CD4-positive, alpha-beta T cell treated with Interleukin-15 for 1 hour (primary cell): ENCODE measurements at regions not wholly inside any gene's neighbourhood (a gene's known extent, or its start where the extent isn't known, plus 50 kb on each side); places are given as distances from the start of the nearest gene placed in this dataset.

Source experiments
- DNase-seq: peaks from one replicate; pipeline ENCODE4 v3.0.0-alpha.2; 2020

GRCh38 chr19:31119951-31120690, 229.1 kb downstream of the TSHZ3 start:
- DNase-seq = no peak

GRCh38 chr19:31118986-31119385, 230.2 kb downstream of the TSHZ3 start:
- no peak for DNase-seq

GRCh38 chr19:31118287-31118955, 230.8 kb downstream of the TSHZ3 start:
- no peak for DNase-seq

- no peak for DNase-seq
Observed at GRCh38 chr19:31114585-31114984, 234.7 kb downstream of the TSHZ3 start.

GRCh38 chr19:31113293-31113692, 235.9 kb downstream of the TSHZ3 start:
- DNase-seq = no peak

- DNase-seq = no peak
Observed at GRCh38 chr19:31112158-31112557, 237.1 kb downstream of the TSHZ3 start.

- DNase-seq = no peak
Observed at GRCh38 chr19:31111741-31112140, 237.5 kb downstream of the TSHZ3 start.

- DNase-seq = no peak
Observed at GRCh38 chr19:31110336-31110735, 238.9 kb downstream of the TSHZ3 start.

GRCh38 chr19:31109636-31110035, 239.6 kb downstream of the TSHZ3 start:
- no peak for DNase-seq

GRCh38 chr19:31107096-31107495, 242.1 kb downstream of the TSHZ3 start:
- DNase-seq = no peak

GRCh38 chr19:31105761-31106160, 243.5 kb downstream of the TSHZ3 start:
- DNase-seq = no peak

- no peak for DNase-seq
Observed at GRCh38 chr19:31104451-31104850, 244.8 kb downstream of the TSHZ3 start.

- no peak for DNase-seq
Observed at GRCh38 chr19:31103228-31103627, 246.0 kb downstream of the TSHZ3 start.

- DNase-seq = no peak
Observed at GRCh38 chr19:31102674-31103073, 246.6 kb downstream of the TSHZ3 start.

GRCh38 chr19:31100981-31101380, 248.3 kb downstream of the TSHZ3 start:
- DNase-seq = no peak

- DNase-seq = no peak
Observed at GRCh38 chr19:31100206-31100590, 249.0 kb downstream of the TSHZ3 start.

GRCh38 chr19:31099515-31100205, 249.6 kb downstream of the TSHZ3 start:
- DNase-seq = no peak

GRCh38 chr19:31098836-31099235, 250.4 kb downstream of the TSHZ3 start:
- DNase-seq = no peak

GRCh38 chr19:31096935-31097545, 252.2 kb downstream of the TSHZ3 start:
- DNase-seq = no peak

- DNase-seq = no peak
Observed at GRCh38 chr19:31096062-31096830, 253.0 kb downstream of the TSHZ3 start.

- no peak for DNase-seq
Observed at GRCh38 chr19:31095100-31095804, 254.0 kb downstream of the TSHZ3 start.

- DNase-seq = no peak
Observed at GRCh38 chr19:31092274-31092673, 257.0 kb downstream of the TSHZ3 start.
